ENCODE measurements at regions not wholly inside any gene's neighbourhood (a gene's known extent, or its start where the extent isn't known, plus 50 kb on each side); places are given as distances from the start of the nearest gene placed in this dataset.
"Not testable (repeated sequence)": the region's sequence is repeated elsewhere in the genome, so short reads cannot be mapped to it uniquely, and the experiment has no call there.

DNA sequence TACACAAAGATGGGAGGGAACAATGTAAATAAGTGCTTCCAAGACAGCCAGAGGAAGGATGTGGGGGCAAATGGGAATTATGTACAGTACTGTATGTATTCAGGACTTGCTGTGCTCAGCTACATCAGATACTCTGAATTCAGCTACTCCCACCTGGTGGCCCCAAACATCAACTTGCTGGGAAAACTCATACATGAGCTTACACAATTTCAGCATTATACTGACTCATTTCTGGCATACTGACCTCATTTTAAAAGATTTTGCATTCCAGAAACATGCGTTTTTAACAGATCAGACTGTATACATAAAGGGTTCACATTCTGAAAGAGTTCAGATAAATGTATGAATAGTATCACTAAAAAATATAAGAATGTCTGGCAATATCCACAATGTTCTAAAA, 59.7 kb downstream of the GPX5 start:
- DNase-seq: no peak

DNA sequence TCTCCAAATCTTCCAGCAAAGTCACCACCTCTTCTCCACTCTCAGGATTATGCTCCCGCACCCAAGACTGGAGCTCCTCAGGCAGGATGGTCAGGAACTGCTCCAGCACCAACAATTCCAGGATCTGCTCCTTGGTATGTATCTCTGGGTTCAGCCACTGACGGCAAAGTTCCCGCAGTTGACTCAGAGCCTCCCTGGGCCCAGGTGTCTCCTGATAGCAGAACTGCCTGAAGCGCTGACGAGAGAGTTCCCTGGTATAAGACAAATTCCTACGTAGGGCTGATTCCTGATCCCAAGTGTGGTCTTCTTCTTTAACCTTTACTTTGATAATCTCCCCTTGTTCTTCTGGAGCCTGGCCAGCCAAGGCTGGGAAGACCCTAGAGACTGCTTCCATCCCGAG, 60.6 kb downstream of the GPX5 start:
- DNase-seq: no peak

DNA sequence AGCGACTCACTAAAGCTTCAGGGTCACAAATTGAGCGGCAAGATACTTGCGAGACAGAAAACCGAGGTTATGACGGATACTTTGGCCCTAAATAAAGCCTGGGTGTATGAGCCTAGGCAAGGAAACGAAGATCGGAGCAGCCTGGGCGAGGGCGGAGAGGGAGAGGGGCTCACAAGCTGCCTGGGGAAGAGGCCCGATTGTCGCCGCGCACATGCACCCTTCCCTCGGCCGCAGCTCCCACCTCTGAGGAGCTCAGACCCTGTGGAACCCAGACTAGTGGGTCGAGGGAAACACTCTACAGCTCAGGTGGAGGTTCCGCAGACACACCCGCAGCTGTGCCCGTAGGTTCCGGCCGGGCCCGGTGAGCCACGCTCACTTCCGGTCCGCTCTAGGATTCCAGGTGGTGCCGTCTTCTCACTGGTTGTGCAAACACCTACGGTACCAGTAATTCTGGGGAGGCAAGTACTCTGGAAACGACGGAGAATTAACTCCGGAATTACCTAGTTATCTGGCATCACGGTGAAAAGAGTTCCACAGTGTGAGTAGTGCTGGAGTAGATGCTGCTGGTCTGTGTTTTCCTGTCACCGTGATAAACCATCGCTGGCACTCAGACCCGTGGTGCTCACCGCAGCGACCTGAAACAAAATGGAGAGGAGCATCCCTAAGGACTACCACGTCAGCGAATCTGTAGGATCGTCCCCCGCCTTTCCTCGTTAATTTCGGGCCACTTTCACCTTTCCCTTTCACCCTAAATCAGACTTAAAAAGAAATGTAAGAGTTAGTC, 61.5 kb downstream of the GPX5 start:
- DNase-seq: peak; percentile 75

DNA sequence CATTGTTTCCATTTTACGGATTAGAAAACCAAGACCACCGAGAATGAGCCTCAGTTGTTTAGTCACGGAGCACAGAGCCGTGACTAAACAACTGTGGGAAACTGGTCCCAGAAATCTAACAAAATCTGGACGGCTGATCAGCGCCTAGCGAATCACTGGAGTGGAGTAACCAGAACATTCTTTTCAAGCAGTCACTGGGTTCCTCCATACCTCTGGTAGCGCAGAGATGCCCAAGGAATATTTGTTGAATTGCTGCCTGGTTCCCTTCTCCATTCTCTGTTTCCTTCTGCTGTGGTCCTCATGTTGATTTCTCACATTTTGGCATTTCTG, 62.0 kb downstream of the GPX5 start:
- no peak for DNase-seq

DNA sequence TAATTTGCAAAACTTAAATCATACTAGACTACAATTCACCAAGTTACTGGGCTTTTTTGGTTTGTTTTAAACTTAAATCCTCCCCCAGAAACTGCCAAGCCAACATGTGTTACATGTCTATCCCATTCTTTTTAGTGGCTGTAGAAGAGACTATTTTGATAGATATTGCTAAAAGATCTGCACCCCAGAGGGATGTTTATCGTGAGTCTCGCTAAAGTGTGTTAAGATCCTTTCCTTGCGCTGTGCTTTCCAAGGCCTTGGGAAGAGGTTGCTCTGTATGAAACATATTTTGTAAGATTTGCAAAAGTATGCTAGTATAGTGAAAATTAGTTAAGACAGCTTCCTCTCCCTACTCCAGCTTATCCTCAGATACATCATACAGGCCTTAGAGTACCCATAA, 63.0 kb downstream of the GPX5 start:
- no peak for DNase-seq

DNA sequence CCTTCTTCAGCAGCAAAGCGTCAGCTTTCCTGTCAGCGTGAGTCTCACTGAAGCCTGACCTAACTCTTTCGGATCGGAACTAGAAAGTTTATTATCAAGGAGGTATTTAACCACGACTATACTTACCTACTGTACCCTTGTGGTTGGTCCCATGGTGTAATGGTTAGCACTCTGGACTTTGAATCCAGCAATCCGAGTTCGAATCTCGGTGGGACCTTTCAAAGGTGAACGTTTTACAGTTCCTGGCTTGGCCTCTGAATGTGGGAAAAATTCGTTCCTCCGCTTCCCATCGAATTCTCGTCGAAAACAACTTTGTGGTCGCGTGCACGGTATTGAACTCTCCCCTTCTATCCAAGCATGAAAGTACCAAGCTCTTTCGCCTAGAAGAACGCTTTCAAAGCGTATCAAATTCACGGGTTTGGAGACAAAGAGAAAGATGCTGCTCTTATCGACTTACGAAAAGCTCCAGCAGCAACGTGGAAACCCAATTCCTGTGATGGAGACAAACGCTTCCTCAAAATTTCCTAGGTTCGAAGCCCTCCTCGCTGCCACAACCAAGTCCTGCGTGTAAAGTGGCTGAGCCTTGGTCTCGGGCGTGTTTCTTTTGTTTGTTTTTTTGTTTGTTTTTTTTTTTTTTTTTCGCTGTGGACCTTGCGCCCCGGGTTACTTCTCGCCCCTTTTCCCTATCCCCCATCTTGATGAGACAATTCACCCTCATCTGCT, 63.7 kb downstream of the GPX5 start:
- DNase-seq: peak; percentile 85

DNA sequence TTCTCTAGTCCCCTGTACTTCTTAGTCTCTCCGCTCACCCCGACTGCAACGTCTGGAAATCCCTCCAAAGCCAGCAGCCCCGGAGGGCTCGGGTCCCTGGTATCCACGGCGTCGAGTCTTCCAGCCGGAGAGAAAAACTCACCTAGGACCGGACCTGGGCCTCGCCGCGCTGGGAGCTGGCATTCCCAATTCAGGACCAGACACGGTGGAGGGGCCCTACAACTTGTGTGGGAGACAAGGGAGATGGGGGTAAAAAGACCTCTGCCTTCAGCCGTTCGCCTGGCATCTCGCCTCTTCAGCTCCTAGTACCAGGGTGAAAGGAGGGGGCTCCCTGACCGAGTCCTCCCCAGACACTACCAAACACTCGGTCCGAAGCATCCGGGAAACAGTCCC, 64.3 kb downstream of the GPX5 start:
- no peak for DNase-seq

DNA sequence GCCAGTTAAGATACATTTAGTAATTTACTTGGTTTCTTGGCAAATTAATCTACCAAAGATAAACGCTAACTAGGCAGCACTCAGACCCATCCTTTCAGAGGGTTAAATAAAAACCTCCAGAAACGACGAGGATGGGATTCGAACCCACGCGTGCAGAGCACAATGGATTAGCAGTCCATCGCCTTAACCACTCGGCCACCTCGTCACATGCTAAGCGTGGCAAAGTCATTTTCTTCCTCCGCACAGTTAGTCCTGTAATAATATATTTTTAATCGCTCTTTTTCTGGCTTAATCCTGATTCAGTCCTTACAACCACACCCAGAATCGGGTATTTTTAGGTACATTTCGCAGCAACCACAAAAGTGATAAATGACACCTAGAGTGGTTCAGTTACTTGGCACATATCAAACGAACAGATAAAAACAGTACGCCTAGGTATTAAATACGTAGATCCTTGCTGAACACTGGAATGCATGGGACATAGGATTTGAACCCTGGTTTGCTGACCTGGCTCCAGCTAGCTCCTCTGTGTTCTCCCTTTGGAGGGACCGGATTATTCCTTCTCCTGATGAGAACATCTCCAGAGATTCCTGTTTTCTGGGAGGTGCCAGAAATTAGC, 71.6 kb downstream of the GPX5 start:
- DNase-seq: peak; percentile 50

DNA sequence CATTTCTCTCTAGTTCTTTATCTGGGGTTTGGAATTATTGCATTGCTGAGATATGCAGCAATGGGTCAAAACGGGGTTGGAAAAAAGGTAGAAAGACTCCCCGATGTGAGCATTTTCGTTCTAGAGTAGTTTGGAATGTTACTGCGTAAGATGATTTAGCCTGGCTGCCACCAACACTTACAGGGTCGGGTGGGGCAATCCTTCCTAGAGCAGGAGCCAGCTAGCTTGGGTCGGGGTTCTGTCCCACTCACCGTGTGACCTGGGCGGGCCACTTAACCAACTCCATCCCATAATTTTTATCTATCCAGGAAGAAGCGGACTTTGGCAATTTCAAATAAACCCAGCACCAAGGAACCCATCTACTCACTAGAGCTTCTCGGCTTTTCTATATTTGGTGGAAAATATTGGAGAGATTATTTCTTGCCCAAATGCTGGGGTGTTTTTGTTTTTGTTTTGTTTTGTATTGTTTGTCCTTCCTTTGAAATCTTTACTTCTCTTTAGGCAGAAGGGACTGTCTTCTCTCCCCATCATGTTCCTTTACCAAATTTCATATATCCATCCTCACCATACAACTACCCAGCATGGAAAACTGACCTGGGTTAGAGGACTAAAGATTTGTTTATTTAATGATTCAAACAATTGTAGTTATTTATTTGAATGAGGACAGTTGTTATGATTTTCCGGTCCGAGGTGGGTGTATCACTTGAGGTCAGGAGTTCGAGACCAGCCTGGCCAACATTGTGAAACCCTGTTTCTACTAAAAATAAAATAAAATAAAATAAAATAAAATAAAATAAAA, 72.4 kb downstream of the GPX5 start:
- DNase-seq: no peak

DNA sequence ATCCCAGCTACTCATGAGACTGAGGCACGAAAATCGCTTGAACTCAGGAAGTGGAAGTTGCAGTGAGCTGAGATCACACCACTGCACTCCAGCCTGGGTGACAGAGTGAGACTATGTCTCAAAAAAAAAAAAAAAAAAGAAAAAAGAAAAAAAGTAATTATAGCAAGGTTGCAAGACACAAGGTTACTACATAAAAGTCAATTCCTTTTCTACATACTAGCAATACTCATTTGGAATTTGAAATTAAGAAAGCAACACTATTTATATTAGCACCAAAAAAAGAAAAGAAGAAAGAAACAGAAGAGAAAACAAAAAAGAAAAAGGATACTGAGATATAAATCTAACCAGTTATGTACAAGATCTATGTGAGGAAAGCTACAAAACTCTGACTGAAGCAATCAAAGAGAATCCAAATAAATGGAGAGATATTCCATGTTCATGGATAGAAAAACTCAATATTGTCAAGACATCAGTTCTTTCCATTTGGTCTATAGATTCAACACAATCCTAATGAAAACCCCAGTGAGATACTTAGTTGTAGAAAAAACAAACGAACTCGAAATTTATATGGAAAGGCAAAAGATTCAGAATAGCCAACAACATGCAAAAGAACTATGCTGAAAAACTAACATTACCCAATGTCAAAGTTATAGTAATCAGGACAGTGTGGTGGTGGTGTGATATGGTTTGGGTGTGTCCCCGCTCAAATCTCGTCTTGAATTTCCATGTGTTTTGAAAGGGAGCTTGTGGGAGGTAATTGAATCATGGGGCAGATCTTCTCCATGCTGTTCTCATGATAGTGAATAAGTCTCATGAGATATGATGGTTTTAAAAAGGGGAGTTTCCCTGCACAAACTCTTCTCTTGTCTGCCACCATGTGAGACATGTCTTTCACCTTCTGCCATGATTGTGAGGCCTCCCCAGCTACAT, 73.3 kb downstream of the GPX5 start:
- DNase-seq: no peak

DNA sequence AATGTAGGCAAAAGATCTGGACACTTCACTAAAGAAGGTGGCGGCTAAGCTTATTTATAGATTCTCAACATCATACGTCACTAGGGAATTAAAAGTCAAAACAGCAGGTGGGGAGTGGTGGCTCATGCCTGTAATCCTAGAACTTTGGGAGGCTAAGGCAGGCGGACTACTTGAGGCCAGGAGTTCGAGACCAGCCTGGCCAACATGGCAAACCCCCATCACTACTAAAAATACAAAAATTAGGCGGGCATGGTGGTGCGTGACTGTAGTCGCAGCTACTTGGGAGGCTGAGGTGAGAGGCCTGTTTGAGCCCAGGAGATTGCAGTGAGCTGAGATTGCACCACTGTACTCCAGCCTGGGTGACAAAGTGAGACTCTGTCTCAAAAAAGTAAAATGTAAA, 74.6 kb downstream of the GPX5 start:
- DNase-seq: no peak

DNA sequence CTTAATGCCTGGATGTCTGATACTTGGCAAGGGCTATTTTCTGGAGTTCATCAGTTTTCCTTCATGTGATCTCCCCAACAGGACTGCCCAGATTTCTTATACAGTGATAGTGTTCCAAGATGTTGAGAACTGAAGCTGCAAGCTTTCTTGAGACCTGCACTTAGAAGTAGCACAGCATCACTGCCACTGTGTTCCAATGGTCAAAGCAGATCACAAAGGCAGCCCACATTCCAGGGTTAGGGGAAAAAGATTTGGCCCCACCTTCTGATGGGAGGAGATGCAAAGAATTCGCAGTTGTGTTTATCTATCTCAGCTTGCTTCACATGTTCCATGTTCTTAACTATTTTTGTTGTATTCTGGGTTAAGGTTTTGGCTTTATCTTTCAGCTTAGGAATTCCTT, 78.2 kb downstream of the GPX5 start:
- no peak for DNase-seq

DNA sequence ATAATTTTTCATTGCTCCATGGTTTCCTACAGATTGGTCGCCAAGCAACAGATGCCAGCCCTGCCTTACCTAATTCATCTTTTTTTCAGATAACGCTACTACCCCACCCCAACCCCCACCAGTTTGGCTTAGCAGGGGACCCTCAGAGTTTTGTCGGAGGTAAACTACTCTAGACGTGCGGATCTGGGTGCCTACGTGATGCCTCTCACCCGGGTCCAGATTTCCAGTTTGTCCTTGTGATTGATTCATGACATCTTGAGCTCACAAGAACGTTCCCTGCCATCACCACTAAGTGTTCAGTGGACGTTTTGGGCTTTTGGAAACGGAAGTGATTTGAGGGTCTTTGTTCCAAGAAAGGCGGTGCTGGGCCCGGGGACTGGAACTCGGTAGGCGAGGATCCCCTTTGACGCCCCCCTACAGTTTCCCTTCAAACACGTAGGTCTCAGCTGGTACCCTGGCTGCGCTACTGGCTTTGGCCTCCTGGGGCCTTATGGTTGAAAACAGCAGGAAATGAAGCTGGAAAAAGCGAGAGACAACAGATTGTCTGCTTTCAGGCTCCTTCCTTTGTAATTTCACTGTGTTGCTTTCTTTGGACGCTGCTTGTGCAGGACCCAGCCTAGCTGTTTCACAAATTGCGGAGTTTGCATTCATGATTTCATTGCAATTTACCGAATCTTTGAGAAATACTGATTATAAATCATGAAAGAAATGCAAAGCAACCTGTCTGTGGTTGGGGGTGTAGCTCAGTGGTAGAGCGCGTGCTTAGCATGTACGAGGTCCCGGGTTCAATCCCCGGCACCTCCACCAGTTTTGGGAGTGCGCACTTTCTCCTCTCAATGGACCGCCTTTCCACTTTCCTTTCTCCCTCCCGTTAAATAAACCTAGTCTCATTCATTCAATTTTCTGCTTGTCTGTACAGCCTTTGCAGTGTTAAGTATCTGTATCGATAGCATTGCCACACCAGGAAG, 81.0 kb downstream of the GPX5 start:
- DNase-seq: peak; percentile 62

DNA sequence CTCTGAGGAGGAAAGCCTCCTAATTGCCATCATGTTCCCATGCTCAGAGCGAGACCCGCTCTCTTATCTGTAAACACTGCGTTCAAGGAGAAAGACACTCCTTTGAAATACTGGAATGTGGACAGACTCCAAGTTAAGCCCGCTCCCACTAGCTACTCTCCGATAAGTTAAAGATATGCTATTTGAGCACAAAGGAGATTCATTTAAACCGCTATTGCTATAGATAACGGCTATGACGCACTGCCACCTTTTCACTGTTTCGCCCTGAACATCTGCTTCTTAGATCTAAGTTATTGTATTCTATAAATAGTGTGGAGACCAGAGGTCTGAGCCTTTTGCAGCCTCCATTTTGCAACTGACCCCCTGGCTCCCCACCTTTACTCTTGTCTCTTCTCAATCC, 82.3 kb downstream of the GPX5 start:
- no peak for DNase-seq

DNA sequence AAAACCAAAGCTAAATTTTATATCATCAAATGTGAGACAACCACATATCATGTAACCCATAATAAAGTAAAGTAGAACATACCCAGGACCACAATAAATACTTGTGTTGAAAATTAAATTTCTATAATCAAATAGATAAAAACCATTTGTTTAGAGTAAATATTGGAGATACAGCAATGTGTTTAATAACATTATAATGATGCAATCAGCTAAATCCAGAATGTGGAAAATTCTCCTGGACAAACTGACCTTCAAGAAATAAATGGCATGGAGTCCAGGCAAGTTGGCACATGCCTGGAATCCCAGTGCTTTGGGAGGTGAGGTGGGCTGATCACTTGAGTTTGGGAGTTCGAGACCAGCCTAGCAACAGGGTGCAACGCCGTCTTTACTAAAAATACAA, 84.0 kb downstream of the GPX5 start:
- no peak for DNase-seq

DNA sequence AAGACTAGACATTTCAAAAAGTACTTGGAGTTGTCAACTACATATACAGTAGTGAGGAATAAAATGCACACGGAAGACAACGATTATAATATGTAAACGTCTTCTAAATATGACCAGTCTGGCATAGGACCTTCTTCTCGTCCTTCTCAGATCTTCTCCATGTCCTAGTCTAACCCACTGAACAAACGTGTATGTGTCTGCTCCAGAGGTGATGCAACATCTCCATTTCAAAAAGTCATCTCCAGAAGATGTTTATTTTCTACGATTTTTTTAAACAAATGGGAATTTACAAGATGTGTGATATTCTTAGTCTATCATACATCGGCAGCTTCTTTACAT, 89.9 kb downstream of the GPX5 start:
- no peak for DNase-seq

DNA sequence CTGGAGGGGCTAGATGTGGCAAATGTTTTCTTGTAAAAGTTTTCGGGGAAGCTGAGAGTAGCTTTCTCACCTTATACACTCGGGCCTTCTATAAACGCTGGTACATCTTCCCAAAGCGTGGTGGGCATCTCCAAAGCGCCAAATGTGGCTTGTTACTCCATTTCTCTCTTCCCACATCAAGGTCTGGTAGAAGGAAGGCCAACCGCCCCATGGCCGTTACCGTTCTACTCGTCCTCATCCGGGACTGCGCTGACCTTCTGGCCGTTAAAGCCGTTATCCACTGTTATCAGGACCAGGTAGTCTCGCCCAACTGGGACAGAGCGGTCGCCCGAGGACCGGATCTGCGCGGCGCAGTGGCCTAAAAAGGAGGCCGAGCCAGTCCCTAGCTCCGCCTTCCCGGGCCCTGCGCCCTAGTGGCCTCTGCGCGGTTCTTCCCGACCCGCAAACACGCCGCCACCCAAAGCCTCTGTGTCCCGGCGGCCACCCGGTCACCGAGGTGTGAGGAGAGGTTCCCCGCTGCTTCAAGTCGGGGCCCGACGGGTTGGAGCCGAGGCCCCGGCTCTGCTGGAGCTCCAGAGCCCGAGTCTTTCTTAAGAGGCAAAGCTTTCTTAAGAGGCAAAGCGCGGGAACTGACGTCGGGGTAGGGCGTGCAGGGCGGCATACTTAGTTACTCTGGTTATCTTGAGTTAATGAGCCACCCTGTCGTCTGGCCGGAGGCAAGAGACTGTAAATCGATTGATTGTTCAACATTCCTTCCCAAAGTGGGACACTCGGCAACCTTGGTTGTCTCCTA, 90.5 kb downstream of the GPX5 start:
- DNase-seq: no peak

DNA sequence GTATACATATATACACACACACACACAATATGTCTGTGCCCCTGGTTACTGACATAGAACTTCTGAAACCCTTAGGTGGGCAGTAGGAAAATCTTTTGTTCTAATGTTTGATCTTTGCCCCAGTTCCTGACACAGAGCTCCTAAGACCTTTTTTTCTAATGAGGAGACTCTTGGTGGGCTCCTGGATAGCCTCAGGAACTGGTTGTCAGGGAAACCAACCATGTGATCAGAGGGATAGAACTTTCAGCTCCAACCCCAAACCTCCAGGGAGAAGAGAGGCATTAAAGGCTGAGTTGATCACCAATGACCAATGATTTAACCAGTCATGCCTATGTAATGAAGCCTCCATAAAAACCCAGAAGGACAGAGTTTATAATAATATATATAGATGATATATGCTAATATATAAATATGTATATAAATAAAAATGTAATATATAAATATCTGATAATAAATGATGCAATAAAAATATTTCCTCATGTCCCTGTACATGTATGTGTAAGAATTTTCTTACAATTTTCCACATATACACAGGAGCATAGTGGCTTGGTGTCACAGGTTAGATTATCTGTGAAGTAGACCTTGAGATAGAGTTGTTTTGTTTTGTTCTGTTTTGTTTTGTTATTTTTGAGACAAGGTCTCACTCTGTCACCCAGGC, 93.3 kb downstream of the GPX5 start:
- no peak for DNase-seq

DNA sequence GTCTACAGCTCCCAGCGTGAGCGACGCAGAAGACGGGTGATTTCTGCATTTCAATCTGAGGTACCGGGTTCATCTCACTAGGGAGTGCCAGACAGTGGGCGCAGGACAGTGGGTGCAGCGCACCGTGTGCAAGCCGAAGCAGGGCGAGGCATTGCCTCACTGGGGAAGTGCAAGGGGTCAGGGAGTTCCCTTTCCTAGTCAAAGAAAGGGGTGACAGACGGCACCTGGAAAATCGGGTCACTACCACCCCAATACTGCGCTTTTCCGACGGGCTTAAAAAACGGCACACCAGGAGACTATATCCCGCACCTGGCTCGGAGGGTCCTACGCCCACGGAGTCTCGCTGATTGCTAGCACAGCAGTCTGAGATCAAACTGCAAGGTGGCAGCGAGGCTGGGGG, 95.6 kb downstream of the GPX5 start:
- DNase-seq: not testable (repeated sequence)

DNA sequence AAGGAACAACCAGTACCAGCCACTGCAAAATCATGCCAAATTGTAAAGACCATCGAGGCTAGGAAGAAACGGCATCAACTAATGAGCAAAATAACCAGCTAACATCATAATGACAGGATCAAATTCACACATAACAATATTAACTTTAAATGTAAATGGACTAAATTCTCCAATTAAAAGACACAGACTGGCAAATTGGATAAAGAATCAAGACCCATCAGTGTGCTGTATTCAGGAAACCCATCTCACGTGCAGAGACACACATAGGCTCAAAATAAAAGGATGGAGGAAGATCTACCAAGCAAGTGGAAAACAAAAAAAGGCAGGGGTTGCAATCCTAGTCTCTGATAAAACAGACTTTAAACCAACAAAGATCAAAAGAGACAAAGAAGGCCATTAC, 97.6 kb downstream of the GPX5 start:
- DNase-seq: not testable (repeated sequence)

All from RPMI8226 (cell line).